ENCODE measurements at regions not wholly inside any gene's neighbourhood (a gene's known extent, or its start where the extent isn't known, plus 50 kb on each side); places are given as distances from the start of the nearest gene placed in this dataset.

DNA sequence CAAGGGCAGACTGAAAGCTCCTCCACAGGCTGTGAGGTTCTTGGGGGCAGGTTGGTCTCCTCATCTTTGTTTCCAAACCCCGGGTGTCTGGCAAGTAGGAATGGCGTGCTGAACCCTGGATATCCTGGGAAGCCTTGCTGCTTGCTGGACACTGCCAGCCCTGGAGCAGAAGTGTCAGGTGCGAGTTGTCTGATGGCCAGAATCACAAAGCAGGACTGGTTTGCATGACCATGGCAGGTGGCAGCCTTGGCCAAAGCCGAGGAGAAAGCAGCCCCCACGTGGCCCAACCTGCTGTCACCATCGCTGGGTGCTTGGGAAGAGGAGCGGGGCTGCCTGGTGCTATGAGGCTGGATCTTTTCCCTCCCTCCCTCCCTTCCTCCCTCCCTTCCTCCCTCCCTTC, 309.5 kb upstream of the HS6ST1 start:
- TF ChIP-seq, protein P1, sequence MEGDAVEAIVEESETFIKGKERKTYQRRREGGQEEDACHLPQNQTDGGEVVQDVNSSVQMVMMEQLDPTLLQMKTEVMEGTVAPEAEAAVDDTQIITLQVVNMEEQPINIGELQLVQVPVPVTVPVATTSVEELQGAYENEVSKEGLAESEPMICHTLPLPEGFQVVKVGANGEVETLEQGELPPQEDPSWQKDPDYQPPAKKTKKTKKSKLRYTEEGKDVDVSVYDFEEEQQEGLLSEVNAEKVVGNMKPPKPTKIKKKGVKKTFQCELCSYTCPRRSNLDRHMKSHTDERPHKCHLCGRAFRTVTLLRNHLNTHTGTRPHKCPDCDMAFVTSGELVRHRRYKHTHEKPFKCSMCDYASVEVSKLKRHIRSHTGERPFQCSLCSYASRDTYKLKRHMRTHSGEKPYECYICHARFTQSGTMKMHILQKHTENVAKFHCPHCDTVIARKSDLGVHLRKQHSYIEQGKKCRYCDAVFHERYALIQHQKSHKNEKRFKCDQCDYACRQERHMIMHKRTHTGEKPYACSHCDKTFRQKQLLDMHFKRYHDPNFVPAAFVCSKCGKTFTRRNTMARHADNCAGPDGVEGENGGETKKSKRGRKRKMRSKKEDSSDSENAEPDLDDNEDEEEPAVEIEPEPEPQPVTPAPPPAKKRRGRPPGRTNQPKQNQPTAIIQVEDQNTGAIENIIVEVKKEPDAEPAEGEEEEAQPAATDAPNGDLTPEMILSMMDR (conservative IDR thresholded peaks at IDR 0.05 in 1 of 2, IDR thresholded peaks at IDR 0.05 in 1 of 2; ENCODE audit: low read depth in 1 of 2, low read length in 2 of 2), result no peak
- no peak for TF ChIP-seq EZH2 (IDR thresholded peaks at IDR 0.05; ENCODE audit: low read length, missing control alignments)
